K562 (cell line): ENCODE measurements at regions not wholly inside any gene's neighbourhood (a gene's known extent, or its start where the extent isn't known, plus 50 kb on each side); places are given as distances from the start of the nearest gene placed in this dataset.
A peak's percentile ranks its signal among the peaks of the same experiment; 100 is the strongest.

Source experiments
- ATAC-seq: fragments of 200-7000 bp; cut with Tn5 transposase; 3 replicates; pipeline ENCODE4 v1.9.1; 2020; ENCODE audit warnings: moderate library complexity
- BruUV-seq: library from RNA; stranded (reverse); fragments of 400-500 nt; replicated peaks from 2 replicates; lab custom pipeline; 2021; lab: Mats Ljungman, UMichigan
- CTCF ChIA-PET: fragments of 300-600 bp; formaldehyde crosslinking; extraction: SDS; loops from one replicate; lab custom pipeline; 2021; ENCODE audit warnings: low intra/inter-chr PET ratio; lab: Yijun Ruan, JAX
- POLR2A ChIA-PET: fragments of 300-600, 350-650 bp; sonication (Branson Sonifier 250); formaldehyde crosslinking; extraction: SDS; loops from one replicate; lab custom pipeline; 2021; ENCODE audit warnings: antibody characterized with exemption, inconsistent platforms; lab: Yijun Ruan, JAX
- DNase-seq, 4 experiments: peaks; one replicate each; pipeline versions ENCODE4 v3.0.0 to v3.0.0-alpha.2; 2011 to 2018; ENCODE audit warnings: low spot score in 3 of 4, mixed read lengths in 3 of 4; ENCODE audit errors: extremely low read depth in 1 of 4
- FAIRE-seq: peaks from 2 replicates; lab custom pipeline; 2011; peaks lifted over from hg19 to GRCh38; lab: Jason Lieb, UNC
- H2AFZ ChIP-seq: 2 replicates; pipeline ENCODE4 v1.6.0; 2011; ENCODE audit warnings: low read depth, low read length, control low read depth, inconsistent platforms
- H3K27ac ChIP-seq: fragments of 200-600 bp; 3 replicates; pipeline ENCODE4 v1.8.0; 2011; ENCODE audit warnings: low read depth, mild to moderate bottlenecking, control low read depth, inconsistent platforms, low read length, moderate library complexity, mixed read lengths; ENCODE audit errors: extremely low read depth
- H3K27me3 ChIP-seq, 2 experiments: fragments of 300-600 bp in 1 of 2; 2 replicates in 1 of 2; 3 replicates in 1 of 2; pipeline versions ENCODE4 v1.6.0 to v1.8.0; 2011; ENCODE audit warnings: inconsistent platforms in 2 of 2, low read length in 2 of 2, mild to moderate bottlenecking in 1 of 2, mixed read lengths in 1 of 2, moderate library complexity in 1 of 2; ENCODE audit not compliant: control insufficient read depth in 2 of 2, insufficient read depth in 2 of 2
- H3K36me3 ChIP-seq: fragments of 300-600 bp; 3 replicates; pipeline ENCODE4 v1.8.0; 2011; ENCODE audit warnings: mild to moderate bottlenecking, low read length, inconsistent platforms; ENCODE audit not compliant: control insufficient read depth, insufficient read depth
- H3K4me1 ChIP-seq, 2 experiments: fragments of 200-600 bp in 1 of 2; replicated peaks in 1 of 2; 2 replicates in 1 of 2; 3 replicates in 1 of 2; pipeline versions ENCODE4 v1.5.1 to v1.8.0; 2011; ENCODE audit warnings: inconsistent platforms in 2 of 2, low read length in 2 of 2, mild to moderate bottlenecking in 1 of 2, mixed read lengths in 1 of 2, moderate library complexity in 1 of 2; ENCODE audit not compliant: control insufficient read depth in 2 of 2, insufficient read depth in 2 of 2
- H3K4me2 ChIP-seq: 2 replicates; pipeline ENCODE4 v1.6.1; 2011; ENCODE audit warnings: low read length, control low read depth, inconsistent platforms, mixed read lengths; ENCODE audit not compliant: insufficient read depth
- H3K4me3 ChIP-seq: fragments of 200-600 bp; sonication (generic), shearing (Covaris generic); 2 replicates; pipeline ENCODE4 v1.5.1; 2016; ENCODE audit warnings: control low read depth, inconsistent platforms
- H3K79me2 ChIP-seq: fragments of 200-600 bp; 3 replicates; pipeline ENCODE4 v1.8.0; 2011; ENCODE audit warnings: low read length, inconsistent platforms; ENCODE audit not compliant: control insufficient read depth, insufficient read depth
- H3K9ac ChIP-seq, 2 experiments: 2 replicates each; pipeline versions ENCODE4 v1.6.0 to v1.6.1; 2011; ENCODE audit warnings: low read depth in 2 of 2, low read length in 2 of 2, control low read depth in 1 of 2, inconsistent platforms in 1 of 2, mild to moderate bottlenecking in 1 of 2, mixed read lengths in 1 of 2; ENCODE audit not compliant: insufficient read depth in 1 of 2
- H3K9me1 ChIP-seq: one replicate; pipeline ENCODE4 v1.6.0; 2011; ENCODE audit warnings: inconsistent platforms, mild to moderate bottlenecking, low read length, moderate library complexity; ENCODE audit not compliant: control insufficient read depth, insufficient read depth
- H3K9me3 ChIP-seq: replicated peaks from 2 replicates; pipeline ENCODE4 v1.5.1; 2011; ENCODE audit warnings: low read depth, low read length, inconsistent platforms; ENCODE audit not compliant: control insufficient read depth, insufficient read depth
- H4K20me1 ChIP-seq: replicated peaks from 2 replicates; pipeline ENCODE4 v1.6.1; 2011; ENCODE audit warnings: low read length, inconsistent platforms, mixed read lengths; ENCODE audit not compliant: control insufficient read depth, insufficient read depth
- NFIC ChIP-seq: fragments of 450-650 bp; IDR thresholded peaks from 2 replicates; pipeline ENCODE4 v1.6.1; 2017; ENCODE audit warnings: mild to moderate bottlenecking, inconsistent platforms
- PKNOX1 ChIP-seq: fragments of 450-650 bp; IDR thresholded peaks from 2 replicates; pipeline ENCODE4 v1.6.1; 2016
- POLR2AphosphoS5 ChIP-seq: IDR thresholded peaks from 2 replicates; pipeline ENCODE4 v1.6.1; 2011; ENCODE audit warnings: mild to moderate bottlenecking, low read depth, low read length, moderate library complexity; ENCODE audit not compliant: control insufficient read depth, insufficient read depth
- RBM15 ChIP-seq: fragments of 200-400 bp; formaldehyde crosslinking; IDR thresholded peaks from 2 replicates; pipeline ENCODE4 v1.6.1; 2018; ENCODE audit warnings: mild to moderate bottlenecking, low read length, moderate library complexity; ENCODE audit not compliant: insufficient read depth
- WGBS: fragments of 100-300 bp; shearing (Covaris generic); methylation state at CpG from one replicate; pipeline ENCODE4 v1.1.6; 2016; ENCODE audit warnings: low coverage, mixed read lengths; ENCODE audit not compliant: insufficient coverage; ENCODE audit errors: missing lambda C conversion rate; 5-methylcytosine and 5-hydroxymethylcytosine counted together
- in situ Hi-C: fragments of 300-500 bp; cut with MboI; formaldehyde crosslinking; loops from 4 replicates; pipeline ENCODE4 v1.15.0; 2018; ENCODE audit warnings: inconsistent platforms, mixed read lengths
- intact Hi-C: fragments of 100-400 bp; cut with micrococcal nuclease; formaldehyde crosslinking; loops from 2 replicates; pipeline ENCODE4 v1.14.2; 2022

DNA sequence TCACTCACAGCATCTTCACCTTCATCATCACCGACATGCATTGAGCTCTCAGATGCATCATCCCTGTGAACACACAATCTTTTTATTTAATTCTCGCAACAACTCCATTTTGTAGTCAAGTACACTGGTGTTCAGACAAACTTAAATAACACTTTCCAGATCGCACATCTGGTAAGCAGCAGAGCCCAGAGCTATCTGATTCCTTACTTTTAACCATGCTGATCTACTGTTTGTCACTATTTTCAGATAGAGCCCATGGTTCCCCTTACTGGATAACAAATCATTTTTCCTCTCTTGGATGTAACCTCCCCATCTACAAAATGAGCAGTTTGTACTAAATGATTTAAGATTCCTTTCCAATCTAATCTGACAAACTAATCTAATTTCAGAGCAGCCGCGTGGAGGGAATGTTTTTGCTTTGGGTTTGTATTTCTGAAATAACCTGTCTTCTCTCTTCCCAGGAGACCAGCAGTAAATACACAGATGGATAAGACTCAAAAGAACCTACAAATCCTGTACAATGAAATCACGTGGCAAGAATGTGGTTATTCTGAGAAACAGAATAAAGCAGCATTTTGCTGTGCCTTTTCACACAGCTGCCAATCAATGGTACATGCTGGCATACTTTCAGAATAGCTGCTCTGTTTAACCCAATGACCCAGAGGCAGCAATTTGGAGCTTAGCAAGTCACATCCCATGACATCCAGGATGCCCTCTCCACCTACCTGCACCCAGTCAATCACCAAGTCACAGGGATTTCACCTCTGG lies 72.9 kb upstream of the CCL2 start:
- Histone ChIP-seq H3K9me1 (no peaks in the 10 kb centered on the region), H3K79me2 (no peaks in the 10 kb centered on the region), H3K9ac (no peak overlapping the region), H3K27me3 (peaks cover 3 to 4% of the 10 kb centered on the region in 2 experiments; a peak in 2 of 5 replicates), H3K36me3 (no peaks in the 10 kb centered on the region), H3K9me3 (no peaks in the 10 kb centered on the region), H4K20me1 (no peaks in the 10 kb centered on the region; the same call in 1 of the 2 replicates), H3K4me3 (no peak overlapping the region), H3K27ac (no peak overlapping the region), H3K4me1 (no peaks in the 10 kb centered on the region), H2AFZ (no peak overlapping the region), H3K4me2 (no peak overlapping the region)
- DNase-seq (no peak), FAIRE-seq (no peak), ATAC-seq (no peak)
- in situ Hi-C loops (no loop called here), intact Hi-C loops (no loop called here)
- 4% methylated on average over 6 of the region's 6 CpGs for WGBS
- POLR2A ChIA-PET = interaction anchor here (0.6 kb wide), 1 partner anchor 19 kb away, joined by 3 read pairs; no protein-coding TSS in a partner anchor
- BruUV-seq = no TSS peak
- CTCF ChIA-PET = no interaction called here
- TF ChIP-seq RBM15 (no peak), PKNOX1 (peak; percentile 21; the same call in 1 of the 2 replicates)

DNA sequence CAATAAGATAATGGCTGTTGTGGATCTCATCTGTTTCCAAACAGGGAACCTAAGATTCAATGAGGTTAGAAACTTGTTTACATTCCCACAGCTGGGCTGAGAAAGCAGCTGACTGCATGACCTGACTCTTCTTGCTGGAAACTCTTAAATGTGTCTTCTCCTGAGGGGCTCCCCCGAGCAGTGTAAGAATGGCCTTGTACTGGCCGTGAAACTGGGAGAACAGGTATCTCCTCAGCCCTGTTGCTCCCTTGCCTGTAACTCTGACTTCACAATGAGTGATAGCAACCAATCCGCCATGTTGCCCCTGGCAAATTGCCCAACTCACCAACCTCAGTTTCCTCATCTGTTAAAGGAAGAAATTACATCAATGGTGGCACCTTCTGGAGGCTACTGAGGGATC lies 59.1 kb upstream of the CCL2 start:
- no peaks in the 10 kb centered on the region for H4K20me1 ChIP-seq
- no peak for FAIRE-seq
- no peak overlapping the region for H3K4me3 ChIP-seq
- no peaks in the 10 kb centered on the region for H3K4me1 ChIP-seq
- ChIA-PET POLR2A (interaction anchor here (1.0 kb wide), 1 partner anchor 9 kb away, joined by 3 read pairs; no protein-coding TSS in a partner anchor), CTCF (no interaction called here)
- no peak overlapping the region for H3K9ac ChIP-seq
- no peak overlapping the region for H2AFZ ChIP-seq
- H3K9me1 ChIP-seq = no peaks in the 10 kb centered on the region
- intact Hi-C loops = no loop called here
- in situ Hi-C loops = no loop called here
- no peak for DNase-seq
- no TSS peak for BruUV-seq
- no peaks in the 10 kb centered on the region; a peak in 1 of 5 replicates for H3K27me3 ChIP-seq
- ATAC-seq = no peak
- no peaks in the 10 kb centered on the region for H3K79me2 ChIP-seq
- TF ChIP-seq NFIC (peak; percentile 40; the same call in 1 of the 2 replicates), POLR2AphosphoS5 (no peak)
- no peaks in the 10 kb centered on the region for H3K9me3 ChIP-seq
- H3K36me3 ChIP-seq = no peaks in the 10 kb centered on the region
- H3K4me2 ChIP-seq = no peak overlapping the region
- WGBS = 0% methylated on average over 3 of the region's 3 CpGs
- H3K27ac ChIP-seq = no peak overlapping the region
